ES-I3 (cell line): ENCODE measurements at regions not wholly inside any gene's neighbourhood (a gene's known extent, or its start where the extent isn't known, plus 50 kb on each side); places are given as distances from the start of the nearest gene placed in this dataset.

ENCODE experiments used
- H3K36me3 ChIP-seq: 2 replicates; pipeline ENCODE4 v1.6.1; 2013; ENCODE audit warnings: mild to moderate bottlenecking, low read length, control low read depth, moderate library complexity; ENCODE audit not compliant: insufficient read depth
- H3K4me1 ChIP-seq: 2 replicates; pipeline ENCODE4 v1.6.1; 2013; ENCODE audit warnings: mild to moderate bottlenecking, control low read depth, low read length; ENCODE audit not compliant: insufficient read depth
- H3K9ac ChIP-seq: 2 replicates; pipeline ENCODE4 v1.6.1; 2013; ENCODE audit warnings: low read depth, mild to moderate bottlenecking, low read length, moderate library complexity
- H3K9me3 ChIP-seq: 2 replicates; pipeline ENCODE4 v1.6.1; 2013; ENCODE audit warnings: mild to moderate bottlenecking, low read length, moderate library complexity; ENCODE audit not compliant: control insufficient read depth, insufficient read depth

DNA sequence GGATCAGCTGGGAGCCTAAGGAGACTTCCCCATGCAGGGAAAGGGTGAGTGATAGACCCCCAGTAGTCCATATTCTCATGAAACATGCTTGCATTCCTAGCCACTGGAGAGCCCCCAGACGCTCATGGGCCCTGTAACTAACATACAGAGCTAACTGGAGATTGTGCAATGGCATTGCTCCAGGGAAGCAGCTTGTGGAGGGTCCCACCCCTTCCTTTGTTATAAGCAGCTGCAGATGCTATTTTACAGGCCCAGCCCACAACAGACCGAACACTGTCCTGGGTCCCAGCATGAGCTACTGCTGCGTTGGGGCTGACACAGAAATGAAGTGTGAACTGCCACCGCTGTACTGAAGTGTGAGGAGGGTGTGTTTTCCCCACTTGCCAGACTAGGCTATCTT is 1465.7 kb upstream of the DIAPH2 start:
- H3K9ac ChIP-seq = no peak overlapping the region
- H3K4me1 ChIP-seq = peaks cover 9% of the 10 kb centered on the region
- H3K36me3 ChIP-seq = no peaks in the 10 kb centered on the region
- H3K9me3 ChIP-seq = no peaks in the 10 kb centered on the region

DNA sequence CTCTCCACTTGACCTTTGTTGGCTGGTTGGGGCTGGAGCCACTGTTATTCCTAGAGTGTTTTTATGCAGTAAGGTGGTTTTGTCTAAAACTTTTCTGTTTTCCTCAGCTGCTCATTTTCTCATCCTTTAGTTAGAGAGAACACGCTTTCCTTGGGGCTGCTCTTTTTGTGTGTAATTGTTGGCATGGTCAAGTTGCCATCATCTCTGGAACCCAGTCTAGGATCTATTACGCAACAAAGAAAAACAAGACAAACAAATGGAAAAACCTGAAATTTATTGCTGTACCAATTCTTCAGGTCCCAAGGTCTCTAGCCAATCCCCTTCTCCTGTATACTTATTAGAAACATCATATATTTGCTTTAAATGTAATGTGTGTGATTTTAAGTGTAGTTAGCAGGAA is 1436.3 kb upstream of the DIAPH2 start:
- Histone ChIP-seq H3K9me3 (no peaks in the 10 kb centered on the region), H3K9ac (no peak overlapping the region), H3K4me1 (no peaks in the 10 kb centered on the region), H3K36me3 (no peaks in the 10 kb centered on the region)

DNA sequence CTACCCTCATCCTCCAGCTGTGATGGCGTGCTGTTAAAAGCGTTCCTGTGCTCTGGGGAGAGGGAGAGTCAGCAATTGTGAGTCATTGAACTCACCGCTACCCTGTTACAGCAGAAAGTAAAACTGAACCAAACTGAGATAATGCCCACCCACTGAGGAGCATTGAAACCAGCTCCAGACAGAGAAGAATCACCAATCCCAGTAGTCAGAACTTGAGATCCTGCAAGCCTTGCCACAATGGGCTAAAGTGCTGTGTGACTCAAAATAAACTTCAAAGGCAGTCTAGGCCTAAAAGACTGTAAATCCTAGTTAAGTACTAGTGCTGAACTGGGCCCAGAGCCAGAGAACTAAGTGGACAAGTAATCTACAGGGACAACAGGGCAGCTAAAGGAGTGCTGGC is 1394.2 kb upstream of the DIAPH2 start:
- Histone ChIP-seq H3K36me3 (no peaks in the 10 kb centered on the region), H3K4me1 (peaks cover 6% of the 10 kb centered on the region; the same call in 1 of the 2 replicates), H3K9me3 (no peaks in the 10 kb centered on the region), H3K9ac (no peak overlapping the region)

DNA sequence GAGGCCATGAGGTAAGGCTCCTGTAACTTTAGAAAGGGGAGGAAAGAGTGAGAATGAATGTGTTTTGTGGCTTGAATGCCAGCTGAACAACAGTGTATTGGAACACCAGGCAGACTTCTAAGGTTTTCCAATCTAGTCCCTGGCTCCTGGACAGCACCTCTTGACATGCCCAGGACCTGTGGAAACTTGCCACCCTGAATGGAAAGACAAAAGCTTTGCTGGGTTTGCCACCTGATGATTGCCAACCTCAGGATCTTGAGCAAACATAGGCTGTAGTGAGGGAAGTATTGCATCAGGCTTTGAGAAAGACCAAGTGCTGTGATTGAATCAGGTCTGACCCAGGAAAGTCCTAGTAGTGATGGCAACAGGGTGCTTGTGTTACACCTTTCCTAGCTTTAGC is 1393.1 kb upstream of the DIAPH2 start:
- Histone ChIP-seq H3K9ac (no peak overlapping the region), H3K9me3 (no peaks in the 10 kb centered on the region), H3K4me1 (peaks cover 6% of the 10 kb centered on the region; the same call in 1 of the 2 replicates), H3K36me3 (no peaks in the 10 kb centered on the region)

DNA sequence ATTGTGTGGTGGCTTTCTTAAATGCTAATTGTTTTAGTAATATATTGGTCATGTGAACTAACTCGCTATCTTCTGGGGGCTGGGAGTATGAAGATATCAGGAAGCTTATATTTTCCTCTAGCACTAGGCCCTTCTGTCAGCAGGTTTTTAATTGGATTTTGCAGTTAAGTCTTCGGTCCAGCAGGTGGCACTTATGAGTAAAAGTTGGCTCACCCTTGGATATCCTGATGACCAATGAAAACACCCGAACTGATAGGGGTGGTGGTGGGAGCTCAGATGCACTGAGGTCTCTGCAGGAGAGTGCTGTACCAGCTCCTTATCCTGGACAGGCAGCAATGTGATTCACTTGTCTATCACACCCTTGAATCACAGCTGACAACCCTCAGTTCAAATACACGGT is 1365.8 kb upstream of the DIAPH2 start:
- no peaks in the 10 kb centered on the region for H3K9me3 ChIP-seq
- H3K4me1 ChIP-seq = no peaks in the 10 kb centered on the region; the same call in 1 of the 2 replicates
- no peaks in the 10 kb centered on the region for H3K36me3 ChIP-seq
- H3K9ac ChIP-seq = no peak overlapping the region

DNA sequence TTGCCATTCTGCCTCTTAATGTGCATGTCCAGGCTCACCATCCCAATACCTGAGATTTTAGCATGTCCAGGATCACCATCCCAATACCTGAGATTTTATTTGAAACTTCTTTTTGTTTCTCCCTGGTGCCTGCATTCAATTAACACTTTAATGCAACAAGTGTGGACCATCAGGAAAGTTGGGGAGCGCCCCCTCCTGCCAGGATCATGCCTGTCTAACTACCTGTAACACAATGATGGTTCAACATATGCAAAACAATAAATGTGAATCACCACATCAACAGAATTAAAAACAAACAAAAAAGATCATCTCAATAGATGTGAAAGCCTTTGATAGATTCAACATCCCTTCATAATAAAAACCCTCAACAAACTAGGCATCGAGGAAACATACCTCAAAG is 1359.5 kb upstream of the DIAPH2 start:
- Histone ChIP-seq H3K9me3 (no peaks in the 10 kb centered on the region; the same call in 1 of the 2 replicates), H3K36me3 (no peaks in the 10 kb centered on the region), H3K4me1 (no peaks in the 10 kb centered on the region), H3K9ac (no peak overlapping the region)

DNA sequence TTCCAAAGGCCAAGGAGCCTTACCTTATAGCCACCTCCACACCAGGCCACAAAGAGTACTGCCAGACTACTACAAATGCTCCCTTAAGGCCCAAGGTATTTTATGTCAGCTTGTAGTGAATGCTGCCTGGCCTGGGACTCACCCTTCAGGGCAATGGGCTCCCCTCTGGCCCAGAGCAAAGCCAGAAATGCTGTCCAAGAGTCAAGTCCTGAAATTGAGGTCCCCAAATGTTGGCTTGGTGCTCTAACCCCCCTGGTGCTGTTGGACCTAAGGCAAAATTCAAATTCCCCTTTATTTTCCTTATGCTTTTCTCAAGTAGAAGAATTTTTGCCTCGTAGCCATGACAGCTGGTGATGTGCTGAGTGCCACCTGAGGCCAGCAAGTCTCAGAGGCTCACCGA is 1354.3 kb upstream of the DIAPH2 start:
- H3K36me3 ChIP-seq = no peaks in the 10 kb centered on the region
- H3K9ac ChIP-seq = no peak overlapping the region
- no peaks in the 10 kb centered on the region; the same call in 1 of the 2 replicates for H3K9me3 ChIP-seq
- peaks cover 16% of the 10 kb centered on the region for H3K4me1 ChIP-seq

DNA sequence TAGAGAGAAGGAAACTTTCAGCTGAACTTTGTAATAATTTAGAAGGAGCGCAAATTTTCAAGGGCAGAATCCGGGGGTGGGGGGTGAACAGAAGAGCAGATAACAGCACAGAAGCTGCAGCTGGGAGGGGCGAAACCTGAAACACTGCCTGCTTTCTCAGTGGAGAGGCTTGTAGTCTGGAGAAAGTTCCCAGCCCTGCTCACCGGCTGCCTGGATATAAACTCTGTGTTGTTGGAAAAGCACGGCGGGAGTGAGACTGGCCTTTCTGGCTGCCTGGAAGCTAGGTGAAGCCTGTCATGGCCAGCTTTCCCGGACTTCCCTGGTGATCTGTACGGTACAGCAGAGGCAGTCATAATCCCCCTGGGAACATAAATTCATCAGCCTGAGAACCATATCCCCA is 1352.1 kb upstream of the DIAPH2 start:
- H3K4me1 ChIP-seq = peaks cover 16% of the 10 kb centered on the region
- H3K9me3 ChIP-seq = no peaks in the 10 kb centered on the region; the same call in 1 of the 2 replicates
- H3K36me3 ChIP-seq = no peaks in the 10 kb centered on the region
- H3K9ac ChIP-seq = no peak overlapping the region

DNA sequence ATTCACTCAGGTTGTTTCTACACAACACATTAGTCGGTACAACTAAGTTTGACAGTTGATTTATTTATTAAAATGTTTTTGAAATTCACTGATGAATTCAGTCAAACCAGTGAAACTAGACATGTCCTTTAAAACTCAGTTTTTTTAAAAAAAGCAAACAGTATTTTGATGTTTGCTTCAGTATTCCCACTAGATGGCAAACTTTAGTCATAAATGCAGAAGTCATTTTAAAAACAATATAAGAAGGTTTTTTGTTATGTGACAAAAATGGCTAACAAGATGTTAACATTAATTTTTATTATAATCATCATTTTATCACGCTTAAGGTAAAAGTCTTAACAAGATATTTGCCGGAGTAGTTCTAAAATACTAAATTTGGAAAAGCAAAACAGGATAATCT is 1337.8 kb upstream of the DIAPH2 start:
- H3K9ac ChIP-seq = no peak overlapping the region
- H3K4me1 ChIP-seq = no peaks in the 10 kb centered on the region
- H3K36me3 ChIP-seq = no peaks in the 10 kb centered on the region
- no peaks in the 10 kb centered on the region for H3K9me3 ChIP-seq

DNA sequence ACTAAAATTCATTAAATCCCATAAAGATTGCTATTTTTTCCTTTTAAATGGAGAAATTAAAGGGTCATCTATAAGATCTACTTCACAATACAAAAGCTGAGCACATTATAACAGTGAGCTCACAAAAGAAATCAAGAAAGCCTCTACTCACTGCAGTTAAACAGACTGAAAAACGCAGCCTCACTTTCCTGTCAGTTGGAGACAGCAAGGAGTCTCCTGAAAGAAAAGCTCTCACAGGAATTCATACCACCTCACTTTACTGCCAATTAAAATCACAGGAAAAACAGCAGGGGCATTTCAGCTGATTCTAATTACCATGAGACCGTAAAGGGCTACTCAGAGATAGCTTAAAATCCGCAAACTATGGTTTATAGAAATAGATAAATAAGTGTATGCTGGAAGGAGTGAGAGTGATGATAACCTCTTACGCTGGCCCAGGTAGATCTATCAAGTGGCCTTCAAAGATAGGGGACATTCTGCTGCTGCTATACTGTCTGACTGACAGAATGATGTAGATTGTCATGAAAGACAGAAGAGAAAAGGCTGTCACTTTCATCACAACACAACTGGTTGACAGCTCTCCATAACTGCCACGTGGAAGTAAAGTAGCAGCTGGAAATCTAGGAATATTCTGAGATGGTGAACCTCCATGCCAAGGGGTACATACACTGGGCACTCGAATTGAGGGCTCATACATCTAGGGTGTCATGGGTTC is 1333.7 kb upstream of the DIAPH2 start:
- Histone ChIP-seq H3K9ac (no peak overlapping the region), H3K36me3 (no peaks in the 10 kb centered on the region), H3K4me1 (no peaks in the 10 kb centered on the region), H3K9me3 (no peaks in the 10 kb centered on the region)

DNA sequence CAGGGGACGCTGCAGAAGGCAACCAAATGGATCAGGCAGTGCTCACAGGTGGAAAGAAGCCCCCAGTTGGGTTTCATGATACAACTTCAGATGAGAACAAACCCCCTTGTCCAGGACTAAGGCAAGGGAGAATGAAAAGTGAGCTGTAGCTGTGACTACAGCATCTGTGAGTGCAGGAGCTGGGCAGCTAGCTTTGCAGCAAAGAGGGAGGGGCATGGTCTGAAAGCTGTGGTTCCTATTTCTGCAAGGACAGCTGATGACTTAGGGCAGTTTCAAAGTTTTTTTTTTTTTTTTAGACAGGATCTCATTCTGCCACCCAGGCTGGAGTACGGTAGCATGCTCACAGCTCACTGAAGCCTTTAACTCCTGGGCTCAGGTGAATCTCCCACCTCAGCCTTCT is 1317.4 kb upstream of the DIAPH2 start:
- Histone ChIP-seq H3K36me3 (no peaks in the 10 kb centered on the region), H3K9me3 (no peaks in the 10 kb centered on the region), H3K4me1 (no peaks in the 10 kb centered on the region), H3K9ac (no peak overlapping the region)

DNA sequence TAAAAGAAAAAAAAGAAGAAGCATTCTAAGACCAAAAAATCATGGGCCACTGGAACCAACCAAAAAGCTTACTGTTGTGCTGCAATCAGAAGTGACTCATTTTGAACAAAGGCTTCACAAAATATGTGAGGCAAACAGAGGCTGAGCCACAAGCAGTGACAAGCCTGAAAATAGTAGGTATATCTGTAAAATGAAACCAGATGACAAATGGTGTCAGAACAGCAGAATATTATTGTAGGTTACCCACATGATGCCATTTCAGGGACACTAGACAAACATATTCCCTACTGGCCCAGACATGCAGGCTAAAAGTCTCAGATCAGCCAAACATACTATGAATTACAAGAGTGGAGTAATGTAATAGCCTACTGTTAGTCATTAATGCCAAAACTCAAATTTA is 1301.8 kb upstream of the DIAPH2 start:
- no peaks in the 10 kb centered on the region for H3K9me3 ChIP-seq
- H3K9ac ChIP-seq = no peak overlapping the region
- H3K4me1 ChIP-seq = 0 out of 2 replicates have a peak, but pooled peaks cover 5% of the 10 kb centered on the region
- no peaks in the 10 kb centered on the region for H3K36me3 ChIP-seq

DNA sequence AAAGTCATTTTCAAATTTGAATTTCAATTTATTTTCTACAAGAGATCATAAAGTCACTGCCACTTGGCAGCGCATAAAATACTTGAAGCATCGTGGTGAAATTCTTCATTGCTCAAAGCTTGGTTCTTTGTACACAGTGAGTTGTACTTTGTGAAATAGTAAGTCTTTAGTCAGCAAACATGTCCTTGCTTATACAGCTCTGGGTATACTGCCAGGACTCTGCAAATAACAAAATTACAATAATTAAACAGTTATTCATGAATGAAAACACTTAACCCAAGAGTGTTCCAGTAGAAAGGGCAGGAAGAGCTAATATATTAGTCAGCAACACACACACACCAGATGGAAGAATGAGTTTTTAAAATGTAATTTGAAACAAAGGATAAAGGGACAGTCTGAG is 1300.9 kb upstream of the DIAPH2 start:
- Histone ChIP-seq H3K4me1 (0 out of 2 replicates have a peak, but pooled peaks cover 5% of the 10 kb centered on the region), H3K9me3 (no peaks in the 10 kb centered on the region), H3K36me3 (no peaks in the 10 kb centered on the region), H3K9ac (no peak overlapping the region)

DNA sequence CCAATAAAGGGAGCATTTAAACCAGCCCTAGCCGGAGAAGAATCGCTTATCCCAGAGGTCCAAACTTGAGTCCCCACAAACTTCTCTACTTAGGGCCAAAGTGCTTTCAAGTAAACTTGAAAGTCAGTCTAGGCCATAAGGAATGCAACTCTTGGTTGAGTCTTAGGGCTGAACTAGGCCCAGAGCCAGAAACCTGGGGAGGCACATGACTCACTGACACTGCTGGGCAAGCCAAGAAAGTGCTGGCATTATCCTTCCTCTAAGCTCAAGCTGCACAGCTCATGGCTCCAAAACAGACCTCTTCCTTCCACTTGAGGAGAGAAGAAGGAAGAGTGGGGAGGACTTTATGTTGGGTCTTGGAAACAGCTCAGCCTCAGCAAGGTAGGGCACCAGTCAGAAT is 1257.3 kb upstream of the DIAPH2 start:
- Histone ChIP-seq H3K4me1 (no peaks in the 10 kb centered on the region), H3K9ac (no peak overlapping the region), H3K36me3 (no peaks in the 10 kb centered on the region)

DNA sequence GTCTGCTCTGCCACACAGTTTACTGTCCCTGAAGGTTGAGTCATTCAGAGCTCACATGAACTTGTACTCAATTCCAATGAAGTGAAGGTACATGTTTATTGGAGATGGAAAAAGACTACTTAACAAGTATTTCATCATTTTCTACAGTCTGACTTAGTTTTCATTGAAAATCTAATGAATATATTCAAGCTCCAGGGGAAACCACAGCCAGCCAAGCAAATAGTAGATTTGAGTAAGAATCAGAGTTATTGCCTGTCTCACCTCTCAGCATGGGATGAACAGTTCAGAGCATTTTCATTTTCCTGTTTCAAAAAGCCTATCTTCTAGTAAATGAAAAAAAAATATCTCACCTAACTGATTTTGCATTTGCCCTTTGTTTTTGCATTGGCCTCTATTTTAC is 1249.4 kb upstream of the DIAPH2 start:
- no peaks in the 10 kb centered on the region for H3K4me1 ChIP-seq
- H3K9me3 ChIP-seq = 0 out of 2 replicates have a peak, but pooled peaks cover 3% of the 10 kb centered on the region
- no peak overlapping the region for H3K9ac ChIP-seq
- no peaks in the 10 kb centered on the region for H3K36me3 ChIP-seq

More for the DNA sequence above, 1257.3 kb upstream of the DIAPH2 start:
- 0 out of 2 replicates have a peak, but pooled peaks cover 3% of the 10 kb centered on the region for H3K9me3 ChIP-seq
